HEK293 (cell line): ENCODE measurements at regions not wholly inside any gene's neighbourhood (a gene's known extent, or its start where the extent isn't known, plus 50 kb on each side); places are given as distances from the start of the nearest gene placed in this dataset.
A peak's percentile ranks its signal among the peaks of the same experiment; 100 is the strongest.

ENCODE experiments used
- CTCF ChIA-PET: fragments of 350-600 bp; formaldehyde crosslinking; extraction: SDS; loops from one replicate; lab custom pipeline; 2021; ENCODE audit warnings: antibody characterized with exemption; lab: Yijun Ruan, JAX
- POLR2A ChIA-PET: fragments of 300-600 bp; formaldehyde crosslinking; extraction: SDS; loops from one replicate; lab custom pipeline; 2020; ENCODE audit warnings: antibody characterized with exemption, inconsistent platforms; lab: Yijun Ruan, JAX
- H3K27ac ChIP-seq: fragments of 200-500 bp; sonication (Bioruptor generic); 2 replicates; pipeline ENCODE4 v1.5.1; 2014; ENCODE audit warnings: low read depth, low read length, control low read depth, inconsistent platforms; ENCODE audit errors: extremely low read depth
- H3K36me3 ChIP-seq, 2 experiments: fragments of 200-500 bp in 1 of 2; sonication (Bioruptor generic) in 1 of 2; 1 replicate in 1 of 2; 2 replicates in 1 of 2; pipeline ENCODE4 v1.5.1; 2014 to 2017; ENCODE audit warnings: inconsistent platforms in 2 of 2, low read length in 2 of 2; ENCODE audit not compliant: control insufficient read depth in 2 of 2, insufficient read depth in 1 of 2
- H3K4me1 ChIP-seq: fragments of 200-500 bp; sonication (Bioruptor generic); 2 replicates; pipeline ENCODE4 v1.5.1; 2014; ENCODE audit warnings: mild to moderate bottlenecking, low read length, inconsistent platforms; ENCODE audit not compliant: control insufficient read depth, insufficient read depth
- H3K4me3 ChIP-seq: 2 replicates; pipeline ENCODE4 v1.5.1; 2011; ENCODE audit warnings: low read depth, mild to moderate bottlenecking, control low read depth, low read length, moderate library complexity
- H3K9me3 ChIP-seq: fragments of 200-500 bp; sonication (Bioruptor generic); 2 replicates; pipeline ENCODE4 v1.5.1; 2014; ENCODE audit warnings: low read depth, low read length, inconsistent platforms; ENCODE audit not compliant: control insufficient read depth, insufficient read depth
- ATF2 ChIP-seq: fragments of 450-650 bp; formaldehyde crosslinking; IDR thresholded peaks from 2 replicates; pipeline ENCODE4 v1.5.1; 2016; ENCODE audit warnings: missing biosample characterization, missing genetic modification characterization, low read depth
- GLI4 ChIP-seq: fragments of 450-650 bp; formaldehyde crosslinking; IDR thresholded peaks from 2 replicates; pipeline ENCODE4 v1.5.1; 2016; ENCODE audit warnings: missing biosample characterization, missing genetic modification characterization
- IKZF3 ChIP-seq: fragments of 450-650 bp; IDR thresholded peaks from 2 replicates; pipeline ENCODE4 v1.5.0; 2018; ENCODE audit warnings: missing biosample characterization, mild to moderate bottlenecking, missing genetic modification characterization, moderate library complexity
- KLF10 ChIP-seq: fragments of 450-650 bp; IDR thresholded peaks from 2 replicates; pipeline ENCODE4 v1.5.1; 2018; ENCODE audit warnings: missing biosample characterization, mild to moderate bottlenecking, missing genetic modification characterization
- KLF8 ChIP-seq: fragments of 450-650 bp; formaldehyde crosslinking; IDR thresholded peaks from 2 replicates; pipeline ENCODE4 v1.5.1; 2016; ENCODE audit warnings: missing biosample characterization, missing genetic modification characterization
- KLF9 ChIP-seq: fragments of 450-650 bp; formaldehyde crosslinking; IDR thresholded peaks from 2 replicates; pipeline ENCODE4 v1.5.1; 2016; ENCODE audit warnings: missing biosample characterization, missing genetic modification characterization, low read depth
- MZF1 ChIP-seq: fragments of 450-650 bp; formaldehyde crosslinking; IDR thresholded peaks from 2 replicates; pipeline ENCODE4 v1.5.1; 2017; ENCODE audit warnings: missing biosample characterization, missing genetic modification characterization, borderline replicate concordance
- OSR2 ChIP-seq: fragments of 450-650 bp; formaldehyde crosslinking; IDR thresholded peaks from 2 replicates; pipeline ENCODE4 v1.5.1; 2016; ENCODE audit warnings: missing biosample characterization, missing genetic modification characterization
- PRDM10 ChIP-seq: fragments of 450-650 bp; formaldehyde crosslinking; IDR thresholded peaks from 2 replicates; pipeline ENCODE4 v1.5.1; 2016; ENCODE audit warnings: missing biosample characterization, missing genetic modification characterization
- PRDM4 ChIP-seq: fragments of 450-650 bp; formaldehyde crosslinking; IDR thresholded peaks from 2 replicates; pipeline ENCODE4 v1.5.1; 2017; ENCODE audit warnings: missing biosample characterization, missing genetic modification characterization
- SCRT1 ChIP-seq: fragments of 450-650 bp; formaldehyde crosslinking; IDR thresholded peaks from 2 replicates; pipeline ENCODE4 v1.5.1; 2016; ENCODE audit warnings: missing biosample characterization, missing genetic modification characterization, borderline replicate concordance
- SETDB1 ChIP-seq: IDR thresholded peaks from one replicate; pipeline ENCODE4 v1.6.1; 2017; ENCODE audit warnings: mild to moderate bottlenecking, low read length, moderate library complexity, mixed read lengths; ENCODE audit not compliant: insufficient read length
- TRIM28 ChIP-seq: IDR thresholded peaks from 2 replicates; pipeline ENCODE4 v1.6.1; 2011; ENCODE audit warnings: low read length, control low read depth, borderline replicate concordance
- YY2 ChIP-seq: fragments of 450-650 bp; formaldehyde crosslinking; IDR thresholded peaks from 2 replicates; pipeline ENCODE4 v1.5.1; 2016; ENCODE audit warnings: missing biosample characterization, missing genetic modification characterization
- ZBTB48 ChIP-seq: fragments of 450-650 bp; formaldehyde crosslinking; IDR thresholded peaks from 2 replicates; pipeline ENCODE4 v1.5.1; 2016; ENCODE audit warnings: missing biosample characterization, missing genetic modification characterization
- ZBTB6 ChIP-seq: fragments of 450-650 bp; formaldehyde crosslinking; IDR thresholded peaks from 2 replicates; pipeline ENCODE4 v1.5.1; 2017; ENCODE audit warnings: missing biosample characterization, missing genetic modification characterization
- ZIC2 ChIP-seq: fragments of 450-650 bp; formaldehyde crosslinking; IDR thresholded peaks from 2 replicates; pipeline ENCODE4 v1.5.1; 2016; ENCODE audit warnings: missing biosample characterization, missing genetic modification characterization
- ZNF133 ChIP-seq: fragments of 450-650 bp; formaldehyde crosslinking; IDR thresholded peaks from 2 replicates; pipeline ENCODE4 v1.5.1; 2016; ENCODE audit warnings: missing biosample characterization, missing genetic modification characterization
- ZNF146 ChIP-seq: fragments of 450-650 bp; formaldehyde crosslinking; IDR thresholded peaks from 2 replicates; pipeline ENCODE4 v1.5.1; 2016; ENCODE audit warnings: missing biosample characterization, missing genetic modification characterization
- ZNF324 ChIP-seq: fragments of 450-650 bp; formaldehyde crosslinking; IDR thresholded peaks from 2 replicates; pipeline ENCODE4 v1.5.1; 2016; ENCODE audit warnings: missing biosample characterization, missing genetic modification characterization
- ZNF510 ChIP-seq: fragments of 450-650 bp; formaldehyde crosslinking; IDR thresholded peaks from 2 replicates; pipeline ENCODE4 v1.5.1; 2018; ENCODE audit warnings: mild to moderate bottlenecking, missing genetic modification characterization, missing biosample characterization; ENCODE audit not compliant: insufficient replicate concordance
- ZNF529 ChIP-seq: fragments of 450-650 bp; formaldehyde crosslinking; IDR thresholded peaks from 2 replicates; pipeline ENCODE4 v1.5.1; 2017; ENCODE audit warnings: missing genetic modification characterization, missing biosample characterization; ENCODE audit not compliant: insufficient replicate concordance
- ZNF555 ChIP-seq: fragments of 450-650 bp; formaldehyde crosslinking; conservative IDR thresholded peaks from 2 replicates; pipeline ENCODE4 v1.5.1; 2017; ENCODE audit warnings: missing biosample characterization, mild to moderate bottlenecking, missing genetic modification characterization, inconsistent platforms
- ZNF571 ChIP-seq: fragments of 450-650 bp; formaldehyde crosslinking; IDR thresholded peaks from 2 replicates; pipeline ENCODE4 v1.5.0; 2017; ENCODE audit warnings: missing biosample characterization, missing genetic modification characterization
- ZNF776 ChIP-seq: fragments of 450-650 bp; formaldehyde crosslinking; IDR thresholded peaks from 2 replicates; pipeline ENCODE4 v1.5.0; 2017; ENCODE audit warnings: missing biosample characterization, missing genetic modification characterization, borderline replicate concordance
- ZNF843 ChIP-seq: fragments of 450-650 bp; formaldehyde crosslinking; IDR thresholded peaks from 2 replicates; pipeline ENCODE4 v1.5.1; 2016; ENCODE audit warnings: missing biosample characterization, missing genetic modification characterization

- TF ChIP-seq KLF9 (tag by site-specific recombination) (no peak), MZF1 (no peak), ATF2 (tag by site-specific recombination) (no peak), SCRT1 (no peak), IKZF3 (tag by site-specific recombination) (no peak), ZNF324 (tag by site-specific recombination) (no peak), ZNF555 (no peak)
Measured at GRCh38 chr6:79137671-79138070, 59.6 kb upstream of the PHIP start (continued).

GRCh38 chr6:79135973-79136470, 58.0 kb upstream of the PHIP start:
- Histone ChIP-seq H3K9me3 (no peaks in the 10 kb centered on the region), H3K27ac (no peak overlapping the region), H3K4me3 (no peak overlapping the region), H3K4me1 (no peaks in the 10 kb centered on the region), H3K36me3 (no peaks in the 10 kb centered on the region)
- no peak for TF ChIP-seq GLI4
- TF ChIP-seq KLF8 (tag by site-specific recombination) = no peak
- peak; percentile 93 for TF ChIP-seq TRIM28
- TF ChIP-seq SETDB1 = peak; percentile 97
- no peak for TF ChIP-seq OSR2 (tag by site-specific recombination)
- TF ChIP-seq ZNF571 (tag by site-specific recombination) = no peak
- no peak for TF ChIP-seq YY2 (tag by site-specific recombination)
- TF ChIP-seq ZBTB6 (tag by site-specific recombination) = no peak
- peak; percentile 96 for TF ChIP-seq ZNF529 (tag by site-specific recombination)
- POLR2A ChIA-PET = no interaction called here
- CTCF ChIA-PET = no interaction called here

- POLR2A ChIA-PET = no interaction called here
- Histone ChIP-seq H3K4me1 (no peaks in the 10 kb centered on the region), H3K9me3 (no peaks in the 10 kb centered on the region), H3K27ac (no peak overlapping the region), H3K36me3 (no peaks in the 10 kb centered on the region), H3K4me3 (no peak overlapping the region)
- CTCF ChIA-PET = no interaction called here
- TF ChIP-seq ZBTB48 (no peak), PRDM4 (peak; percentile 66), ZNF510 (no peak), IKZF3 (tag by site-specific recombination) (no peak), ZNF133 (tag by site-specific recombination) (peak; percentile 12; the same call in 1 of the 2 replicates), ZIC2 (tag by site-specific recombination) (peak; percentile 62), PRDM10 (peak; percentile 76), ZNF146 (no peak), ZNF843 (tag by site-specific recombination) (no peak), KLF10 (tag by site-specific recombination) (no peak), ZNF776 (tag by site-specific recombination) (no peak)
Measured at GRCh38 chr6:79134699-79135474, 56.8 kb upstream of the PHIP start.
